Uterus (tissue), 2 donors: ENCODE measurements at regions not wholly inside any gene's neighbourhood (a gene's known extent, or its start where the extent isn't known, plus 50 kb on each side); places are given as distances from the start of the nearest gene placed in this dataset.

ENCODE experiments used
- POLR2A ChIP-seq, 2 donors: fragments of 450-650 bp; IDR thresholded peaks; one replicate each; pipeline ENCODE4 v1.6.1; 2016; ENCODE audit warnings: antibody characterized with exemption in 2 of 2, mild to moderate bottlenecking in 1 of 2, moderate library complexity in 1 of 2
- TF ChIP-seq, protein P1 (sequence below), 4 experiments: fragments of 200-600 bp in 2 of 4; fragments of 450-650 bp in 2 of 4; sonication (generic) in 2 of 4; IDR thresholded peaks; one replicate each; pipeline ENCODE4 v1.5.1; 2016 to 2019; ENCODE audit warnings: antibody characterized with exemption in 4 of 4, mild to moderate bottlenecking in 2 of 4, moderate library complexity in 1 of 4

DNA sequence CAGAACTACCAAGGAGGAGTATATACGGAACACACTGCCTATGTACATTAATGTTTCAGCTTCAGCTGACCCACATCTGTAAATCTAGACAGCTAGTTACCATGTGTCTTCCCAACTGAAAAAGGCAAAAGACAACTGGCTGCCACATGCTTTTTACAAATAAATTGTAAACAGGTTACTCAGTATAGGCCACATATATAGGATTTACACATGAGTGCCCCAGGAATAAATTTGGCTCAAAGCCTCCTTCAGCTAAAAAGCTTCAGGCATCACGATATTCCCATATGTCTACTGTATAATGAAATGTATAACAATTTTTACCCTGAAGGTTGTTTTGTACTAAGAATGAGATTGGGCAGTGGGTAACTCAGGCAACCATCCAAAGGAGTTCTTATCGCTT, 175.9 kb upstream of the BMP4 start:
- TF ChIP-seq, protein P1, sequence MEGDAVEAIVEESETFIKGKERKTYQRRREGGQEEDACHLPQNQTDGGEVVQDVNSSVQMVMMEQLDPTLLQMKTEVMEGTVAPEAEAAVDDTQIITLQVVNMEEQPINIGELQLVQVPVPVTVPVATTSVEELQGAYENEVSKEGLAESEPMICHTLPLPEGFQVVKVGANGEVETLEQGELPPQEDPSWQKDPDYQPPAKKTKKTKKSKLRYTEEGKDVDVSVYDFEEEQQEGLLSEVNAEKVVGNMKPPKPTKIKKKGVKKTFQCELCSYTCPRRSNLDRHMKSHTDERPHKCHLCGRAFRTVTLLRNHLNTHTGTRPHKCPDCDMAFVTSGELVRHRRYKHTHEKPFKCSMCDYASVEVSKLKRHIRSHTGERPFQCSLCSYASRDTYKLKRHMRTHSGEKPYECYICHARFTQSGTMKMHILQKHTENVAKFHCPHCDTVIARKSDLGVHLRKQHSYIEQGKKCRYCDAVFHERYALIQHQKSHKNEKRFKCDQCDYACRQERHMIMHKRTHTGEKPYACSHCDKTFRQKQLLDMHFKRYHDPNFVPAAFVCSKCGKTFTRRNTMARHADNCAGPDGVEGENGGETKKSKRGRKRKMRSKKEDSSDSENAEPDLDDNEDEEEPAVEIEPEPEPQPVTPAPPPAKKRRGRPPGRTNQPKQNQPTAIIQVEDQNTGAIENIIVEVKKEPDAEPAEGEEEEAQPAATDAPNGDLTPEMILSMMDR (IDR thresholded peaks at IDR 0.05): no peak
- no peak for TF ChIP-seq POLR2A (IDR thresholded peaks at IDR 0.05)
